Mesothelial cell of epicardium (in vitro differentiated cells): ENCODE measurements at regions not wholly inside any gene's neighbourhood (a gene's known extent, or its start where the extent isn't known, plus 50 kb on each side); places are given as distances from the start of the nearest gene placed in this dataset.

Experiments
- DNase-seq, 2 experiments: peaks; one replicate each; pipeline ENCODE4 v3.0.0; 2021; ENCODE audit warnings: low spot score in 2 of 2; ENCODE audit not compliant: unreplicated experiment in 2 of 2
- H3K27ac Mint-ChIP-seq: 2 replicates; pipeline ENCODE4 v1.8.0; 2021; ENCODE audit warnings: mixed read lengths
- H3K27me3 Mint-ChIP-seq: 2 replicates; pipeline ENCODE4 v1.8.0; 2021; ENCODE audit warnings: low read depth, mixed read lengths
- H3K36me3 Mint-ChIP-seq: 2 replicates; pipeline ENCODE4 v1.8.0; 2021; ENCODE audit warnings: mixed read lengths
- H3K4me1 Mint-ChIP-seq: 2 replicates; pipeline ENCODE4 v1.8.0; 2021; ENCODE audit warnings: mixed read lengths
- H3K4me3 Mint-ChIP-seq: 2 replicates; pipeline ENCODE4 v1.8.0; 2021; ENCODE audit warnings: mild to moderate bottlenecking, moderate library complexity, mixed read lengths
- H3K9me3 Mint-ChIP-seq: 2 replicates; pipeline ENCODE4 v1.8.0; 2021; ENCODE audit warnings: mixed read lengths
- CTCF ChIP-seq: fragments of 200-600 bp; sonication (generic); IDR thresholded peaks from one replicate; pipeline ENCODE4 v1.5.0; 2021; ENCODE audit warnings: antibody characterized with exemption; ENCODE audit not compliant: unreplicated experiment

DNA sequence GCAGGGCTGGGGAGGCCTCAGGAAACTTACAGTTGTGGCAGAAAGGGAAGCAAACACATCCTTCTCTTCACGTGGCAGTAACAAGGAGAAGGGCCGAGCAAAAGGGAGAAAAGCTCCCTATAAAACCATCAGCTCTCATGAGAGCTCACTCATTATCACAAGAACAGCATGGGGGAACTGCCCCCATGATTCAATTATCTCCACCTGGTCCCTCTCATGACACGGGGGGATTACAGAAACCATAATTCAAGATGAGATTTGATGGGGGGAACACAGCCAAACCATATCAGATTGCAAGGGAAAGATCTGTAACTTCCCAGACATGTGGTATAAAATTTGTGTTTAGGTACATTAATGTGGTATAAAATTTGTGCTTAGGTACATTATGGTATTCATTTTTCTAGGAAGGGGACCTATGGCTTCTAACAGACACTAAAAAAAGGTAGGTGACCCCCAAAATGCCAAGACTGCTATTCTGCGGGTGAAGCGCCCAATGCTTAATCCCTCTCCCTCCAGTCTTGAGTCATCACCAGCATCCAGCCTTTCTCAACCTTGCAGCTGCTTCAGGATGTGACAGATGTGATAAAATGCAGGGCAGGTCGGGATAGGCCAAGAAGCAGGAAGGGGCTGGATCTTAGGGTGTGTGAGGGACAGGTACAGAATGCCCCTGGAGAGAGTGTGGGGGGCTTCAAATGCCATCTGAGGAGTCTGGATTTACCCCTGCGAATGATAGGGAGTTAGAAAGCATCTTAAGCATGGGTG, 57.7 kb upstream of the AMPD3 start:
- Mint-ChIP-seq H3K36me3 (no peaks in the 10 kb centered on the region), H3K27ac (no peak overlapping the region), H3K4me1 (peaks cover 8% of the 10 kb centered on the region), H3K4me3 (no peak overlapping the region), H3K9me3 (no peaks in the 10 kb centered on the region), H3K27me3 (no peaks in the 10 kb centered on the region)
- no peak for TF ChIP-seq CTCF
- no peak for DNase-seq

GRCh38 chr11:10398525-10398924, 56.5 kb upstream of the AMPD3 start:
- Mint-ChIP-seq H3K36me3 (no peaks in the 10 kb centered on the region), H3K27me3 (no peaks in the 10 kb centered on the region), H3K4me1 (peaks cover 8% of the 10 kb centered on the region), H3K27ac (no peak overlapping the region), H3K9me3 (no peaks in the 10 kb centered on the region), H3K4me3 (no peak overlapping the region)
- DNase-seq = no peak
- no peak for TF ChIP-seq CTCF

DNA sequence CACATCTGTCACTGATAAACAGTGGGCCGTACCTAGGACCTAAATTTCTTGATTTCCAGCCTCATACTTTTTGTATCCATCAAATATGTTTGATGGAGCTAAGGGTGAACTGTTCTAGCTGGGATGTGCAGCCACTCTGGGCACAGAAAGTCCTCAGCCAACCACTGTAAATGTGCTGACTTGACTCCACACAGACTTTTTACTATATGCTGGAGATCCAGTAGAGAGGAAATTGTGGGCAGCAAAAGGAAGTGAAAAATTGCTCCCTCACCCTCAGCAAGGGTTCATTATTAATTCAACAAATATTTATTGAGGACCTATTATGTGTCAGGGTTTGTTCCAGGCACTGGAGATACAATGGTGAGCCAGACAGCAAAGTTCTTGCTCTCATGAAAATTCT, 54.2 kb upstream of the AMPD3 start:
- no peaks in the 10 kb centered on the region for H3K27me3 Mint-ChIP-seq
- H3K4me3 Mint-ChIP-seq = no peak overlapping the region
- H3K36me3 Mint-ChIP-seq = no peaks in the 10 kb centered on the region
- no peaks in the 10 kb centered on the region for H3K4me1 Mint-ChIP-seq
- no peaks in the 10 kb centered on the region for H3K9me3 Mint-ChIP-seq
- TF ChIP-seq CTCF = no peak
- H3K27ac Mint-ChIP-seq = no peak overlapping the region
- no peak for DNase-seq

DNA sequence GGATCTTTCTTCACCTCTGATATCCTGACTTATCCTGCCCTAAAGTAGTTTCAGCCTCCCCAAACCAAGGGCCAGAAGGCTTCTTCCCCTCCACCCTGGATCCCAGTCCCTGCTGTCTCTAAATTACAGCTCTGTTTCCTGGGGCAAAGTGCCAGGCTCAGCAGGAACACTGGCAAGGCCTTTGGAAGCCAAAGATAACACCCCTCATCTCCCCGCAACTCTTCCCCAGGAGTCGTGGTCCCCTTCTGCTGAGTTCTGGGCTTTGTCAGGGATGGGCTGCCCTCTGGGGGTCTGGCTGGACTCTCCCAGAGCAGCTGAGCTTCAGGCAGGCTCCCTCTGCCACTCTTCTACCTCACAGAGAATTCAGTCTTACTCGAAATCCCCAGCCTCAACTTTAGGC, 53.8 kb upstream of the AMPD3 start:
- no peak for DNase-seq
- Mint-ChIP-seq H3K36me3 (no peaks in the 10 kb centered on the region), H3K27ac (no peak overlapping the region), H3K4me1 (peaks cover 2% of the 10 kb centered on the region), H3K27me3 (no peaks in the 10 kb centered on the region), H3K9me3 (no peaks in the 10 kb centered on the region), H3K4me3 (no peak overlapping the region)
- TF ChIP-seq CTCF = no peak

DNA sequence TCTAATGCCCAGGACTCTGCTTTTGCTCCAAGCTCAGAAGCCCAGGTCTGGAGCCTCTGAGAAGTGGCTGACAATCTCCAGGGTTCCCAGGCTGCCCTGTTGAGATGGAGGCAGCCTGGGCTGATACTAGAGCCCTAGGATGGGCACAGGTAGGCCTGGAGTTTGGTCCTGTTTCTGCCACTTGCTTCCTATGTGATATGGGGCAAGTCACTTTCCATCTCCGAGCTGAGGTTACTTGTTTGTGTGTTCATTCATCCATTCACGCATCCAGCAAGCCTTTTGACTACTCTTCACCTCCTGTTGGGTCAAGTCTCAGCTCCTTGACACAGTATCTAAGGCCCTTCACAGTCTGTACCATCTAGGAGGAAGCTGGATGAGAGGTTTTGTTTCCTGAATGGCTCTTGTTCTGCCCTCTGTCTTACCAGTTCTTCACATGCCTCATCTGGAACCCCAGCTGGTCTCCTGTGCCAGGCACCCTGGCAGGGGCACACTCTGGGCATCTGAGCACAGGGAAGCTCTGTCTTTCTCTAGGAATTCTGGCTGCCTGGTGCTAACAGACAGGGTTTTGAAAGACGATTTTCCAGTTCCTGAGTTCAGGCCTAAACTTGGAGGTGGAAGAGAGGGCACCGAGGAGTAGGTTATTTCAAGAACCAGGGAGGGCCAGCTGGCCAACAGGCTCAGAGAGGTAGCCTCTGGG, 53.2 kb upstream of the AMPD3 start:
- H3K36me3 Mint-ChIP-seq = no peaks in the 10 kb centered on the region
- no peak for TF ChIP-seq CTCF
- no peak overlapping the region for H3K27ac Mint-ChIP-seq
- no peaks in the 10 kb centered on the region for H3K9me3 Mint-ChIP-seq
- DNase-seq = no peak
- H3K4me1 Mint-ChIP-seq = peaks cover 2% of the 10 kb centered on the region
- H3K4me3 Mint-ChIP-seq = no peak overlapping the region
- no peaks in the 10 kb centered on the region for H3K27me3 Mint-ChIP-seq
